GM06990 (cell line): ENCODE measurements at regions not wholly inside any gene's neighbourhood (a gene's known extent, or its start where the extent isn't known, plus 50 kb on each side); places are given as distances from the start of the nearest gene placed in this dataset.

Experiments used
- DNase-seq: peaks from one replicate; pipeline ENCODE4 v3.0.0-alpha.2; 2011; ENCODE audit not compliant: insufficient read length; ENCODE audit errors: extremely low read depth
- H3K27me3 ChIP-seq: replicated peaks from 2 replicates; pipeline ENCODE4 v1.6.0; 2011; ENCODE audit warnings: low read length; ENCODE audit not compliant: control insufficient read depth, insufficient read depth
- H3K36me3 ChIP-seq: 2 replicates; pipeline ENCODE4 v1.5.1; 2011; ENCODE audit warnings: low read length; ENCODE audit not compliant: control insufficient read depth, insufficient read depth
- H3K4me3 ChIP-seq: replicated peaks from 2 replicates; pipeline ENCODE4 v1.5.1; 2011; ENCODE audit warnings: low read depth, mild to moderate bottlenecking, control low read depth, low read length
- CTCF ChIP-seq: IDR thresholded peaks from 2 replicates; pipeline ENCODE4 v1.5.1; 2011; ENCODE audit warnings: low read length, control low read depth, mild to moderate bottlenecking, inconsistent platforms; ENCODE audit not compliant: insufficient read depth, poor library complexity, severe bottlenecking

- DNase-seq = peak; percentile 50
- Histone ChIP-seq H3K36me3 (no peaks in the 10 kb centered on the region), H3K4me3 (no peak overlapping the region), H3K27me3 (no peaks in the 10 kb centered on the region)
- TF ChIP-seq CTCF = peak; percentile 94
These were observed 58.4 kb upstream of the CACNA1E start for GRCh38 chr1:181424786-181425403.

GRCh38 chr1:181425566-181425965 lies 57.8 kb upstream of the CACNA1E start:
- DNase-seq = no peak
- TF ChIP-seq CTCF = no peak
- Histone ChIP-seq H3K4me3 (no peak overlapping the region), H3K27me3 (no peaks in the 10 kb centered on the region), H3K36me3 (no peaks in the 10 kb centered on the region)

GRCh38 chr1:181429462-181429861 lies 53.9 kb upstream of the CACNA1E start:
- no peak for TF ChIP-seq CTCF
- DNase-seq = no peak
- H3K36me3 ChIP-seq = no peaks in the 10 kb centered on the region
- no peaks in the 10 kb centered on the region for H3K27me3 ChIP-seq
- H3K4me3 ChIP-seq = no peak overlapping the region

GRCh38 chr1:181430015-181430885 lies 53.1 kb upstream of the CACNA1E start:
- DNase-seq = peak; percentile 57

More at GRCh38 chr1:181430015-181430885, 53.1 kb upstream of the CACNA1E start:
- H3K27me3 ChIP-seq = no peaks in the 10 kb centered on the region
- no peaks in the 10 kb centered on the region for H3K36me3 ChIP-seq
- no peak for TF ChIP-seq CTCF
- H3K4me3 ChIP-seq = no peak overlapping the region
